AG04450 (cell line): ENCODE measurements at regions not wholly inside any gene's neighbourhood (a gene's known extent, or its start where the extent isn't known, plus 50 kb on each side); places are given as distances from the start of the nearest gene placed in this dataset.
"Not testable (repeated sequence)": the region's sequence is repeated elsewhere in the genome, so short reads cannot be mapped to it uniquely, and the experiment has no call there.

Experiments
- CTCF ChIA-PET: fragments of 300-600, 350-600 bp; formaldehyde crosslinking; extraction: SDS; loops from one replicate; lab custom pipeline; 2022; ENCODE audit warnings: antibody characterized with exemption, inconsistent platforms; lab: Charles Lee
- POLR2A ChIA-PET: fragments of 350-600 bp; formaldehyde crosslinking; extraction: SDS; loops from one replicate; lab custom pipeline; 2021; ENCODE audit warnings: antibody characterized with exemption, inconsistent platforms; lab: Yijun Ruan, JAX
- DNase-seq: peaks from one replicate; pipeline ENCODE4 v3.0.0-alpha.2; 2011; ENCODE audit warnings: low read depth, low spot score
- H3K27ac ChIP-seq: one replicate; pipeline ENCODE4 v1.5.1; 2012; ENCODE audit warnings: low read depth, low read length, control low read depth
- H3K27me3 ChIP-seq: one replicate; pipeline ENCODE4 v1.6.0; 2012; ENCODE audit warnings: low read length; ENCODE audit not compliant: control insufficient read depth, insufficient read depth
- H3K4me3 ChIP-seq: 2 replicates; pipeline ENCODE4 v1.5.1; 2011; ENCODE audit warnings: mild to moderate bottlenecking, low read depth, low read length, control low read depth
- H3K9me3 ChIP-seq: 2 replicates; pipeline ENCODE4 v1.5.1; 2012; ENCODE audit warnings: low read length; ENCODE audit not compliant: control insufficient read depth, insufficient read depth
- TF ChIP-seq, protein P1 (sequence below): IDR thresholded peaks from 2 replicates; pipeline ENCODE4 v1.5.1; 2011; ENCODE audit warnings: low read depth, low read length, control low read depth, inconsistent platforms

DNA sequence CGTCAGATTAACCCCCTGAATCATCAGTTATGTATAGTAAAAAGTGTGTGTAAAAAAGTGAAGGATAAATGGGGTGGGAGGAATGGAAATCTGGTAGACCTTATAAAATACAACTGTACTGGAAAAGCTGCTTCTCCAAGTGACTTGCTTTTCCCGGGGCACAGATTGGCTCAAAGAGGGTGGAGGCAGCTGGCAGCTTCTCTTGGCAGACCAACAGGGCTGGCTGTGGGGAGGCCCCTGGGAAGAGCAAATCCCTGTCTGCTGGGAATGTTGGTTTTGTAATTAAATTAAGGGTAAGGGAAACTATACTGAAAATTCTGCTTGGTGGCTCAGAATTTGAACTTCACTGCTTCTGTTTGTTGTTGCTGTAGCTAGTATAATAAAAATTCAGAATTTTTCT is 154.2 kb upstream of the DLX2 start:
- Histone ChIP-seq H3K27ac (no peak overlapping the region), H3K9me3 (no peaks in the 10 kb centered on the region; the same call in 1 of the 2 replicates), H3K4me3 (no peak overlapping the region), H3K27me3 (no peaks in the 10 kb centered on the region)
- CTCF ChIA-PET = no interaction called here
- no peak for DNase-seq
- TF ChIP-seq, protein P1, sequence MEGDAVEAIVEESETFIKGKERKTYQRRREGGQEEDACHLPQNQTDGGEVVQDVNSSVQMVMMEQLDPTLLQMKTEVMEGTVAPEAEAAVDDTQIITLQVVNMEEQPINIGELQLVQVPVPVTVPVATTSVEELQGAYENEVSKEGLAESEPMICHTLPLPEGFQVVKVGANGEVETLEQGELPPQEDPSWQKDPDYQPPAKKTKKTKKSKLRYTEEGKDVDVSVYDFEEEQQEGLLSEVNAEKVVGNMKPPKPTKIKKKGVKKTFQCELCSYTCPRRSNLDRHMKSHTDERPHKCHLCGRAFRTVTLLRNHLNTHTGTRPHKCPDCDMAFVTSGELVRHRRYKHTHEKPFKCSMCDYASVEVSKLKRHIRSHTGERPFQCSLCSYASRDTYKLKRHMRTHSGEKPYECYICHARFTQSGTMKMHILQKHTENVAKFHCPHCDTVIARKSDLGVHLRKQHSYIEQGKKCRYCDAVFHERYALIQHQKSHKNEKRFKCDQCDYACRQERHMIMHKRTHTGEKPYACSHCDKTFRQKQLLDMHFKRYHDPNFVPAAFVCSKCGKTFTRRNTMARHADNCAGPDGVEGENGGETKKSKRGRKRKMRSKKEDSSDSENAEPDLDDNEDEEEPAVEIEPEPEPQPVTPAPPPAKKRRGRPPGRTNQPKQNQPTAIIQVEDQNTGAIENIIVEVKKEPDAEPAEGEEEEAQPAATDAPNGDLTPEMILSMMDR = no peak
- POLR2A ChIA-PET = no interaction called here

DNA sequence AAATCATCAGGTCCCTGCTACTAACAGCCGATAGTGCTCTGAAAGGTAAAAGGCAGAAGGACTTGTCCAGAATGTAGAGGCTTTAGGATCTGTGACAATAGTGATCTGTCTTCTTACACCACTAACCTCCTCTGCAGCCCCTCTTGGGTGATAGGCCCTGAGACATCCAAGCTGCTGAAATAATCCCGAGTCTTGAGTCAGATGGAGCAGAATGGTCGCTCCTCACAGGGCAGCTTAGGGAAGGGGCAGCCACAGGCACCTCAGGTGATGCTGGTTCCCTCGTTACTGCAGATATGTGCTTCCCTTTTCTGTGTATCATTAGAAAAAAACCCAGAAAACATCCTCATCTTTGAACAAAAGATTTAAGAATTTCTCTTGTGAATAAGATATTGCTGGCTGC is 157.1 kb upstream of the DLX2 start:
- no peaks in the 10 kb centered on the region for H3K27me3 ChIP-seq
- DNase-seq = no peak
- H3K9me3 ChIP-seq = no peaks in the 10 kb centered on the region
- ChIA-PET CTCF (no interaction called here), POLR2A (interaction anchor here (0.7 kb wide), 1 partner anchor 27 kb away, joined by 5 read pairs; no protein-coding TSS in a partner anchor)
- H3K4me3 ChIP-seq = no peak overlapping the region
- TF ChIP-seq, protein P1 = no peak
- no peak overlapping the region for H3K27ac ChIP-seq

DNA sequence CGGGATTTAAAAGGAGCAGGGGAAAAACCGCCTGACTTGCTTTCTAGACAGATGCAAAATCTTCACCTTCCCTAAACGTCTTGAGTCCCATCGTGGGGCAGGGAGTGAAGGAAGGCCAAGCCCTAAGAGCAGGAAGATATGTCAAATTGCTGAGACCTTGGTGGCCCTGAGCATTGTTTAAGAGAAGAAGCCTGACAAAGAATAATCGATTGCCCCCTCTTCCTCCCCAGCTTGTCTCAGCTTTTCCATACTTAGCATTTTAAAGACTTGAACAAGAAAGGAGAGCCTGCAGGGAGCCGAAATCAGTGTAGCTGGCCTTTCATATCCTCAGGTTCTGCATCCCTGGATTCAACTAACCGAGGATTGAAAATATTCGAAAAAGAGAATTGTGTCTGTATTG is 157.6 kb upstream of the DLX2 start:
- Histone ChIP-seq H3K27me3 (no peaks in the 10 kb centered on the region), H3K4me3 (no peak overlapping the region), H3K9me3 (no peaks in the 10 kb centered on the region), H3K27ac (no peak overlapping the region)
- ChIA-PET CTCF (no interaction called here), POLR2A (no interaction called here)
- TF ChIP-seq, protein P1 = no peak
- no peak for DNase-seq

DNA sequence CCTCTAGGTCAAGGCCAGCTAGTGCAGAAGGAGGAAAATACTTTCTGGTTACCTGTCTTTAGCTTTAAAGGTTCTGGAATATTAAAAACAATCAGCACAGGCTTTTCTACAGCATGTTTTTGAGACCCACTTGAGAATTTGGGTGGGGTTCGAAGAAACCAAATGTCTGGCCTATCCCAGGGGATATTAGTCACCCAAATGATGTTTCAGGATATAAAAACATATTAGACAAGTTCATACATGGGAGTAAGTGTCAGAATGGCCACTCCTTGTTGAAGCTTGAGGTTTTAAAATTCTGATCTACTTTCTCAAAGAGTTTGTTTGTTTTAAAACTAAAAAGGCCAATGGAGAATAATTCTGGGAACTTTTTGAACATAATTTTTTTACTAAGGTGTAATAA is 158.6 kb upstream of the DLX2 start:
- Histone ChIP-seq H3K9me3 (no peaks in the 10 kb centered on the region), H3K27ac (no peak overlapping the region), H3K27me3 (no peaks in the 10 kb centered on the region), H3K4me3 (no peak overlapping the region)
- ChIA-PET CTCF (no interaction called here), POLR2A (no interaction called here)
- TF ChIP-seq, protein P1 = no peak
- DNase-seq = no peak

DNA sequence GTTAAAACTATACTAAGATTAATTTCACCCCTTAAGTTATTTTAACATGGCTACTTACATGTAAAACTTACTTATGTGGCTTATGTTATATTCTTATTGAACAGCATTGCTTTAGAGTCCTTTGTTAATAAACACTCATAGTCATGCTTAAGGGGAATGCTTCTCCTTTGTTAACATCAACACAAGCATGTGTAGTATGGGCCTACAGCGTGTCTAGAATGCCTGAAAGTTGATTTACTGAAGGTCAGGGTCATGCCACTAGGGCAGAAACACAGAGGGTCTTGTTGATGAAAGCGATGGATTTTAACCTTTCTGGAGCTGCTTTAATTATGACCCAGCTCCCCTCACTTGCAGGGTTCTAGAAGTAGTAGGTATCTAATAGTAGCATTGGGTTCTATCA is 159.8 kb upstream of the DLX2 start:
- H3K9me3 ChIP-seq = no peaks in the 10 kb centered on the region
- TF ChIP-seq, protein P1 = no peak
- H3K27me3 ChIP-seq = no peaks in the 10 kb centered on the region
- no peak overlapping the region for H3K4me3 ChIP-seq
- no peak for DNase-seq
- CTCF ChIA-PET = interaction anchor here (0.7 kb wide), 1 partner anchor 363 kb away, joined by 3 read pairs; no protein-coding TSS in a partner anchor
- H3K27ac ChIP-seq = no peak overlapping the region
- POLR2A ChIA-PET = no interaction called here

DNA sequence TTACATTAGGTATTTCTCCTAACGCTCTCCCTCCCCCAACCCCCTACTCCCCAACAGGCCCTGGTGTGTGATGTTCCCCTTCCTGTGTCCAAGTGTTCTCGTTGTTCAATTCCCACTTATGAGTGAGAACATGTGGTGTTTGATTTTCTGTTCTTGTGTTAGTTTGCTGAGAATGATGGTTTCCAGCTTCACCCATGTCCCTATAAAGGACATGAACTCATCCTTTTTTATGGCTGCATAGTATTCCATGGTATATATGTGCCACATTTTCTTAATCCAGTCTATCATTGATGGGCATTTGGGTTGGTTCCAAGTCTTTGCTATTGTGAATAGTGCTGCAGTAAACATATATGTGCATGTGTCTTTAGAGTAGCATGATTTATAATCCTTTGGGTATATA is 162.1 kb upstream of the DLX2 start:
- H3K4me3 ChIP-seq, POLR2A ChIA-PET, H3K27me3 ChIP-seq, H3K9me3 ChIP-seq, DNase-seq, CTCF ChIA-PET, H3K27ac ChIP-seq: not testable (repeated sequence)

DNA sequence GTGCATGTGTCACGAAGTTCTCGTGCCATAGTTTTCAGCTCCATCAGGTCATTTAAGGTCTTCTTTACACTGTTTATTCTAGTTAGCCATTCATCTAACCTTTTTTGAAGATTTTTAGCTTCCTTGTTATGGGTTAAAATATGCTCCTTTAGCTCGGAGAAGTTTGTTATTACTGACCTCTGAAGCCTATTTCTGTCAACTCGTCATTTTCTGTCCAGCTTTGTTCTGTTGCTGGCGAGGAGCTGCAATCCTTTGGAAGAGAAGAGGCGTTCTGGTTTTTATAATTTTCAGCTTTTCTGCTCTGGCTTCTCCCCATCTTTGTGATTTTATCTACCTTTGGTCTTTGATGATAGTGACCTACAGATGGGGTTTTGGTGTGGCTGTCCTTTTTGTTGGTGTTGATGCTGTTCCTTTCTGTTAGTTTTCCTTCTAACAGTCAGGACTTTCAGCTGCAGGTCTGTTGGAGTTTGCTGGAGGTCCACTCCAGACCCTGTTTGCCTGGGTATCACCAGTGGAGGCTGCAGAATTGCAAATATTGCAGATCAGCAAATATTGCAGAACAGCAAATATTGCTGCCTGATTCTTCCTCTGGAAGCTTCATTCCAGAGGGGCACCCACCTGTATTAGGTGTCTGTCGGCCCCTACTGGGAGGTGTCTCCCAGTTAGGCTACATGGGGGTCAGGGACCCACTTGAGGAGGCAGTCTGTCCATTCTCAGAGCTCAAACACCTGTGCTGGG is 157.7 kb upstream of the ITGA6 start:
- H3K27ac ChIP-seq, DNase-seq, H3K4me3 ChIP-seq, POLR2A ChIA-PET, H3K27me3 ChIP-seq, H3K9me3 ChIP-seq, CTCF ChIA-PET: not testable (repeated sequence)
